GM13977 (cell line): ENCODE measurements at regions not wholly inside any gene's neighbourhood (a gene's known extent, or its start where the extent isn't known, plus 50 kb on each side); places are given as distances from the start of the nearest gene placed in this dataset.

Experiments
- DNase-seq: peaks from one replicate; pipeline ENCODE4 v3.0.0; 2012; ENCODE audit warnings: low spot score
- CTCF ChIP-seq: IDR thresholded peaks from 2 replicates; pipeline ENCODE4 v1.5.1; 2012; ENCODE audit warnings: mild to moderate bottlenecking, control low read depth; ENCODE audit not compliant: insufficient read depth; ENCODE audit errors: extremely low read depth, missing control alignments
- in situ Hi-C: fragments of 300-500 bp; cut with MboI; formaldehyde crosslinking; loops from one replicate; pipeline ENCODE4 v1.12.0; 2022; ENCODE audit warnings: low sequenced_read_pairs, low pct_unique_long_range_greater_than_20kb, mixed read lengths, inconsistent platforms; ENCODE audit not compliant: unreplicated experiment

- TF ChIP-seq CTCF, result no peak
- DNase-seq, result no peak
- in situ Hi-C loops, result no loop called here
Observed at GRCh38 chr22:49444781-49445180, 382.9 kb downstream of the BRD1 start.

GRCh38 chr22:49440931-49441330 is 386.7 kb downstream of the BRD1 start:
- DNase-seq, result no peak
- TF ChIP-seq CTCF, result no peak
- in situ Hi-C loops, result no loop called here

- no peak for DNase-seq
- no peak for TF ChIP-seq CTCF
- in situ Hi-C loops, result no loop called here
Observed at GRCh38 chr22:49439373-49439772, 388.3 kb downstream of the BRD1 start.

- no peak for TF ChIP-seq CTCF
- in situ Hi-C loops, result no loop called here
- no peak for DNase-seq
Observed at GRCh38 chr22:49437956-49438355, 389.7 kb downstream of the BRD1 start.

GRCh38 chr22:49437356-49437755 is 390.3 kb downstream of the BRD1 start:
- no peak for DNase-seq
- in situ Hi-C loops, result no loop called here
- TF ChIP-seq CTCF, result no peak

GRCh38 chr22:49436056-49436455 is 391.6 kb downstream of the BRD1 start:
- DNase-seq, result no peak
- in situ Hi-C loops, result no loop called here
- TF ChIP-seq CTCF, result no peak

GRCh38 chr22:49435596-49435995 is 392.1 kb downstream of the BRD1 start:
- no peak for TF ChIP-seq CTCF
- no peak for DNase-seq
- in situ Hi-C loops, result no loop called here
